Upper lobe of left lung (tissue), 6 donors: ENCODE measurements at regions not wholly inside any gene's neighbourhood (a gene's known extent, or its start where the extent isn't known, plus 50 kb on each side); places are given as distances from the start of the nearest gene placed in this dataset.

Source experiments
- ATAC-seq, 2 donors: fragments of 200-7000 bp; cut with Tn5 transposase; one replicate each; pipeline ENCODE4 v1.9.1; 2022; ENCODE audit warnings: mild to moderate bottlenecking in 2 of 2, moderate library complexity in 2 of 2; ENCODE audit not compliant: low FRiP score in 2 of 2
- DNase-seq, 2 donors: peaks; one replicate each; pipeline ENCODE4 v3.0.0-alpha.2; 2019 to 2020
- H3K27ac ChIP-seq, 4 donors: fragments of 200-600 bp; sonication (generic); one replicate each; pipeline ENCODE4 v1.5.1; 2016 to 2019
- H3K27me3 ChIP-seq, 4 donors: fragments of 200-600 bp; sonication (generic); one replicate each; pipeline ENCODE4 v1.5.1; 2017 to 2019
- H3K36me3 ChIP-seq, 4 donors: fragments of 200-600 bp; sonication (generic); one replicate each; pipeline ENCODE4 v1.5.1; 2016 to 2019
- H3K4me1 ChIP-seq, 4 donors: fragments of 200-600 bp; sonication (generic); one replicate each; pipeline ENCODE4 v1.5.1; 2018 to 2019
- H3K4me3 ChIP-seq, 4 donors: fragments of 200-600 bp; sonication (generic); one replicate each; pipeline ENCODE4 v1.5.1; 2017 to 2019; ENCODE audit warnings: mild to moderate bottlenecking in 2 of 4, moderate library complexity in 1 of 4
- H3K9me3 ChIP-seq, 4 donors: fragments of 200-600 bp; sonication (generic); one replicate each; pipeline ENCODE4 v1.5.1; 2018 to 2019
- CTCF ChIP-seq, 6 experiments: fragments of 450-650 bp in 4 of 6; fragments of 200-600 bp in 2 of 6; sonication (generic) in 2 of 6; IDR thresholded peaks; one replicate each; pipeline ENCODE4 v1.5.1; 2016 to 2019; ENCODE audit warnings: antibody characterized with exemption in 6 of 6
- EP300 ChIP-seq, 4 donors: sonication (generic); formaldehyde crosslinking; IDR thresholded peaks; one replicate each; pipeline ENCODE4 v1.5.1; 2017; ENCODE audit warnings: antibody characterized with exemption in 4 of 4, control low read depth in 2 of 4
- POLR2A ChIP-seq, 4 donors: fragments of 450-650 bp; IDR thresholded peaks; one replicate each; pipeline ENCODE4 v1.5.1; 2016 to 2017; ENCODE audit warnings: antibody characterized with exemption in 4 of 4, mild to moderate bottlenecking in 2 of 4
- POLR2AphosphoS5 ChIP-seq, 2 donors: sonication (generic); formaldehyde crosslinking; IDR thresholded peaks; one replicate each; pipeline ENCODE4 v1.5.1; 2017; ENCODE audit warnings: antibody characterized with exemption in 2 of 2
- WGBS, 2 donors: methylation state at CpG; one replicate each; pipeline ENCODE4 v1.1.5; 2017 to 2018; 5-methylcytosine and 5-hydroxymethylcytosine counted together
- donor health status: DM: no; HTN: no; CAD: no; lungs with moderate emphysema.
- donor health status: DM: no; HTN: yes; CAD: no; lungs with severe emphysema.

GRCh38 chr18:22626771-22627170 lies 209.1 kb upstream of the CTAGE1 start:
- no peak for DNase-seq
- no peak for TF ChIP-seq POLR2A (IDR thresholded peaks at IDR 0.05)
- no peak for TF ChIP-seq EP300 (IDR thresholded peaks at IDR 0.05)
- TF ChIP-seq CTCF (IDR thresholded peaks at IDR 0.05) = no peak
- no peak for TF ChIP-seq POLR2AphosphoS5 (IDR thresholded peaks at IDR 0.05)
- Histone ChIP-seq H3K27ac (no peak overlapping the region), H3K27me3 (no peaks in the 10 kb centered on the region), H3K4me3 (no peak overlapping the region), H3K9me3 (no peaks in the 10 kb centered on the region), H3K36me3 (no peaks in the 10 kb centered on the region), H3K4me1 (no peaks in the 10 kb centered on the region)
- 77 to 81% methylated on average over 3 of the region's 3 CpGs for WGBS, 2 donors
- no peak for ATAC-seq

GRCh38 chr18:22627506-22627905 lies 209.8 kb upstream of the CTAGE1 start:
- H3K4me1 ChIP-seq = no peaks in the 10 kb centered on the region
- no peaks in the 10 kb centered on the region for H3K27me3 ChIP-seq
- no peak overlapping the region for H3K27ac ChIP-seq
- no peak overlapping the region for H3K4me3 ChIP-seq
- no peaks in the 10 kb centered on the region for H3K36me3 ChIP-seq
- no peak for TF ChIP-seq CTCF (IDR thresholded peaks at IDR 0.05)
- no peak for TF ChIP-seq POLR2AphosphoS5 (IDR thresholded peaks at IDR 0.05)
- TF ChIP-seq EP300 (IDR thresholded peaks at IDR 0.05) = no peak
- no peaks in the 10 kb centered on the region for H3K9me3 ChIP-seq
- ATAC-seq (no peak), DNase-seq (no peak)
- WGBS, 2 donors = 57 to 75% methylated on average over 1 of the region's 1 CpG

GRCh38 chr18:22628795-22629510 lies 211.2 kb upstream of the CTAGE1 start:
- Histone ChIP-seq H3K4me3 (no peak overlapping the region), H3K9me3 (no peaks in the 10 kb centered on the region), H3K36me3 (no peaks in the 10 kb centered on the region), H3K27me3 (no peaks in the 10 kb centered on the region), H3K4me1 (no peaks in the 10 kb centered on the region), H3K27ac (no peak overlapping the region)
- 79 to 80% methylated on average over 14 of the region's 14 CpGs for WGBS, 2 donors
- no peak for DNase-seq
- no peak for ATAC-seq
- no peak for TF ChIP-seq EP300 (IDR thresholded peaks at IDR 0.05)
- TF ChIP-seq POLR2AphosphoS5 (IDR thresholded peaks at IDR 0.05) = no peak
- TF ChIP-seq POLR2A (IDR thresholded peaks at IDR 0.05) = no peak
- TF ChIP-seq CTCF (IDR thresholded peaks at IDR 0.05) = no peak

- Histone ChIP-seq H3K4me3 (no peak overlapping the region), H3K27ac (no peak overlapping the region), H3K27me3 (no peaks in the 10 kb centered on the region), H3K36me3 (no peaks in the 10 kb centered on the region), H3K4me1 (no peaks in the 10 kb centered on the region), H3K9me3 (no peaks in the 10 kb centered on the region)
- no peak for TF ChIP-seq POLR2A (IDR thresholded peaks at IDR 0.05)
- TF ChIP-seq EP300 (IDR thresholded peaks at IDR 0.05) = no peak
- no peak for TF ChIP-seq POLR2AphosphoS5 (IDR thresholded peaks at IDR 0.05)
- TF ChIP-seq CTCF (IDR thresholded peaks at IDR 0.05) = no peak
- ATAC-seq (no peak), DNase-seq (no peak)
- WGBS, 2 donors = 98% methylated on average over 2 of the region's 2 CpGs
Measured at GRCh38 chr18:22630980-22631379, 213.3 kb upstream of the CTAGE1 start.

- Histone ChIP-seq H3K4me1 (no peaks in the 10 kb centered on the region), H3K27me3 (no peaks in the 10 kb centered on the region), H3K27ac (no peak overlapping the region), H3K4me3 (no peak overlapping the region), H3K36me3 (no peaks in the 10 kb centered on the region), H3K9me3 (no peaks in the 10 kb centered on the region)
- DNase-seq (no peak), ATAC-seq (no peak)
- TF ChIP-seq POLR2A (IDR thresholded peaks at IDR 0.05) (no peak), EP300 (IDR thresholded peaks at IDR 0.05) (no peak), POLR2AphosphoS5 (IDR thresholded peaks at IDR 0.05) (no peak), CTCF (IDR thresholded peaks at IDR 0.05) (no peak)
- WGBS, 2 donors = 55 to 60% methylated on average over 4 of the region's 4 CpGs
Measured at GRCh38 chr18:22632191-22632590, 214.5 kb upstream of the CTAGE1 start.
